Stomach smooth muscle (tissue), 2 donors: ENCODE measurements at regions not wholly inside any gene's neighbourhood (a gene's known extent, or its start where the extent isn't known, plus 50 kb on each side); places are given as distances from the start of the nearest gene placed in this dataset.

ENCODE experiments used
- H3K27ac ChIP-seq: one replicate; pipeline ENCODE4 v1.7.0; 2013; ENCODE audit warnings: mild to moderate bottlenecking, low read length, inconsistent platforms
- H3K27me3 ChIP-seq, 2 donors: one replicate each; pipeline ENCODE4 v1.7.0; 2013; ENCODE audit warnings: low read length in 2 of 2; ENCODE audit not compliant: insufficient read depth in 2 of 2, control insufficient read depth in 1 of 2
- H3K36me3 ChIP-seq, 2 donors: one replicate each; pipeline ENCODE4 v1.7.0; 2013; ENCODE audit warnings: low read length in 2 of 2; ENCODE audit not compliant: control insufficient read depth in 2 of 2, insufficient read depth in 2 of 2
- H3K4me1 ChIP-seq: one replicate; pipeline ENCODE4 v1.7.0; 2013; ENCODE audit warnings: low read length; ENCODE audit not compliant: control insufficient read depth, insufficient read depth
- H3K4me3 ChIP-seq, 2 donors: one replicate each; pipeline ENCODE4 v1.7.0; 2013; ENCODE audit warnings: low read length in 2 of 2
- H3K9ac ChIP-seq, 2 donors: one replicate each; pipeline ENCODE4 v1.7.0; 2013; ENCODE audit warnings: low read length in 2 of 2, mild to moderate bottlenecking in 1 of 2
- H3K9me3 ChIP-seq, 2 donors: one replicate each; pipeline ENCODE4 v1.7.0; 2013; ENCODE audit warnings: low read length in 2 of 2; ENCODE audit not compliant: control insufficient read depth in 2 of 2
- donor health status: healthy.
- donor health status: Pancreatic carcinoma.

- H3K27me3 ChIP-seq, result no peaks in the 10 kb centered on the region
- no peaks in the 10 kb centered on the region for H3K4me1 ChIP-seq
- H3K4me3 ChIP-seq, result no peak overlapping the region
- H3K9ac ChIP-seq, result no peak overlapping the region
- H3K36me3 ChIP-seq, result no peaks in the 10 kb centered on the region
- H3K9me3 ChIP-seq, result no peaks in the 10 kb centered on the region
- no peak overlapping the region for H3K27ac ChIP-seq
Measured at GRCh38 chr4:159035570-159035969, 67.3 kb upstream of the RAPGEF2 start.

- Histone ChIP-seq H3K4me1 (no peaks in the 10 kb centered on the region), H3K9ac (no peak overlapping the region), H3K36me3 (no peaks in the 10 kb centered on the region), H3K9me3 (no peaks in the 10 kb centered on the region), H3K4me3 (no peak overlapping the region), H3K27me3 (no peaks in the 10 kb centered on the region), H3K27ac (no peak overlapping the region)
Measured at GRCh38 chr4:159038536-159038935, 64.3 kb upstream of the RAPGEF2 start.

GRCh38 chr4:159041054-159042034 lies 61.5 kb upstream of the RAPGEF2 start:
- Histone ChIP-seq H3K9me3 (no peaks in the 10 kb centered on the region), H3K4me1 (no peaks in the 10 kb centered on the region), H3K36me3 (no peaks in the 10 kb centered on the region), H3K27ac (no peak overlapping the region), H3K4me3 (no peak overlapping the region), H3K27me3 (no peaks in the 10 kb centered on the region), H3K9ac (no peak overlapping the region)

GRCh38 chr4:159042097-159042605 lies 60.7 kb upstream of the RAPGEF2 start:
- H3K27me3 ChIP-seq, result no peaks in the 10 kb centered on the region
- no peaks in the 10 kb centered on the region for H3K4me1 ChIP-seq
- H3K9me3 ChIP-seq, result no peaks in the 10 kb centered on the region
- H3K9ac ChIP-seq, result no peak overlapping the region
- no peaks in the 10 kb centered on the region for H3K36me3 ChIP-seq
- H3K4me3 ChIP-seq, result no peak overlapping the region
- no peak overlapping the region for H3K27ac ChIP-seq

- H3K27ac ChIP-seq, result no peak overlapping the region
- no peaks in the 10 kb centered on the region for H3K36me3 ChIP-seq
- no peaks in the 10 kb centered on the region for H3K9me3 ChIP-seq
- no peak overlapping the region for H3K4me3 ChIP-seq
- H3K9ac ChIP-seq, result no peak overlapping the region
- H3K27me3 ChIP-seq, result no peaks in the 10 kb centered on the region
- peaks cover 4% of the 10 kb centered on the region for H3K4me1 ChIP-seq
Measured at GRCh38 chr4:159042868-159043267, 60.0 kb upstream of the RAPGEF2 start.

GRCh38 chr4:159043861-159044260 lies 59.0 kb upstream of the RAPGEF2 start:
- no peak overlapping the region for H3K9ac ChIP-seq
- no peak overlapping the region for H3K4me3 ChIP-seq
- no peaks in the 10 kb centered on the region for H3K27me3 ChIP-seq
- H3K9me3 ChIP-seq, result no peaks in the 10 kb centered on the region
- no peaks in the 10 kb centered on the region for H3K36me3 ChIP-seq
- peaks cover 11% of the 10 kb centered on the region for H3K4me1 ChIP-seq
- H3K27ac ChIP-seq, result no peak overlapping the region

- H3K36me3 ChIP-seq, result no peaks in the 10 kb centered on the region
- H3K27ac ChIP-seq, result no peak overlapping the region
- no peaks in the 10 kb centered on the region for H3K9me3 ChIP-seq
- no peaks in the 10 kb centered on the region for H3K27me3 ChIP-seq
- H3K4me1 ChIP-seq, result peaks cover 11% of the 10 kb centered on the region
- H3K4me3 ChIP-seq, result no peak overlapping the region
- H3K9ac ChIP-seq, result no peak overlapping the region
Measured at GRCh38 chr4:159045321-159045720, 57.6 kb upstream of the RAPGEF2 start.

GRCh38 chr4:159046683-159047082 lies 56.2 kb upstream of the RAPGEF2 start:
- no peak overlapping the region for H3K4me3 ChIP-seq
- no peak overlapping the region for H3K9ac ChIP-seq
- peaks cover 12% of the 10 kb centered on the region for H3K4me1 ChIP-seq
- H3K9me3 ChIP-seq, result no peaks in the 10 kb centered on the region
- H3K27ac ChIP-seq, result no peak overlapping the region
- H3K36me3 ChIP-seq, result no peaks in the 10 kb centered on the region
- no peaks in the 10 kb centered on the region for H3K27me3 ChIP-seq

GRCh38 chr4:159047478-159048165 lies 55.3 kb upstream of the RAPGEF2 start:
- peak overlapping the region in 1 of 2 donors; percentile 60 for H3K9ac ChIP-seq
- H3K4me3 ChIP-seq, result peak overlapping the region; percentile 62 to 72
- no peaks in the 10 kb centered on the region for H3K27me3 ChIP-seq
- H3K27ac ChIP-seq, result no peak overlapping the region
- H3K36me3 ChIP-seq, result no peaks in the 10 kb centered on the region
- peaks cover 18% of the 10 kb centered on the region for H3K4me1 ChIP-seq
- no peaks in the 10 kb centered on the region for H3K9me3 ChIP-seq

- Histone ChIP-seq H3K27me3 (no peaks in the 10 kb centered on the region), H3K4me3 (peak overlapping the region; percentile 62 to 72), H3K36me3 (no peaks in the 10 kb centered on the region), H3K27ac (peak overlapping the region; percentile 46), H3K9me3 (no peaks in the 10 kb centered on the region), H3K4me1 (peaks cover 18% of the 10 kb centered on the region), H3K9ac (peak overlapping the region; percentile 39 to 60)
Measured at GRCh38 chr4:159048166-159048886, 54.6 kb upstream of the RAPGEF2 start.
